ENCODE measurements at regions not wholly inside any gene's neighbourhood (a gene's known extent, or its start where the extent isn't known, plus 50 kb on each side); places are given as distances from the start of the nearest gene placed in this dataset.

GRCh38 chr1:14108356-14109275, 408.6 kb downstream of the PRDM2 start:
- ATAC-seq (ENCODE audit: low read depth in 2 of 2) = no peak
- H3K27ac Mint-ChIP-seq = no peak overlapping the region
- H3K4me3 Mint-ChIP-seq = no peak overlapping the region
- peaks cover 0 to 2% (median 0%) of the 10 kb centered on the region in 7 donors for H3K9me3 Mint-ChIP-seq
- H3K4me1 Mint-ChIP-seq = no peaks in the 10 kb centered on the region
- DNase-seq = no peak
- H3K27me3 Mint-ChIP-seq = peaks cover 26 to 27% (median 26%) of the 10 kb centered on the region in 3 donors
- H3K36me3 Mint-ChIP-seq = no peaks in the 10 kb centered on the region

- H3K4me1 Mint-ChIP-seq = no peaks in the 10 kb centered on the region
- no peak for DNase-seq
- no peak overlapping the region for H3K4me3 Mint-ChIP-seq
- H3K9me3 Mint-ChIP-seq = peaks cover 0 to 2% (median 0%) of the 10 kb centered on the region in 7 donors
- peaks cover 26 to 33% (median 32%) of the 10 kb centered on the region in 3 donors for H3K27me3 Mint-ChIP-seq
- H3K36me3 Mint-ChIP-seq = no peaks in the 10 kb centered on the region
- no peak for ATAC-seq (ENCODE audit: low read depth in 2 of 2)
- no peak overlapping the region for H3K27ac Mint-ChIP-seq
Measured at GRCh38 chr1:14109276-14109635, 409.3 kb downstream of the PRDM2 start.

DNA sequence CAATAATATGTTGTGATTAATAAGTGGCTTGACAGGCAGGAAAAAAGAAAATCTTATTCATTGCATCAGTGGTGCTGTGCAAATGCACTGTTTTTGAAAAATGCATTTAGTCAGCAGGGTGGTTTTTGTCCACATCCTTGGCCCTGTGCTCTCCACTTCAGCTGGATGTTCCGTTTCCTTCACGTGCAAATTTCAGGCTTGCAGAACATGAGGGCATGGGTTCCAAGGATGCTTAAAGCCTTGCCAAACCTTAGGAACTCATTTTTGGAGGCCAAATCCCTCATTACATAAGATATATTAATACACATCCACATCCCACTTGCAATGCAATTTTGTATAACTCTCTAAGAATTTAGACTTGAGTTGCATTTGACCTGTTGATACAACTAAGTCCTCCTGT, 410.1 kb downstream of the PRDM2 start:
- no peak for DNase-seq
- H3K9me3 Mint-ChIP-seq = peaks cover 0 to 2% (median 0%) of the 10 kb centered on the region in 7 donors

GRCh38 chr1:14111121-14111520, 411.1 kb downstream of the PRDM2 start:
- ATAC-seq (ENCODE audit: low read depth in 2 of 2) = no peak
- H3K9me3 Mint-ChIP-seq = peaks cover 0 to 2% (median 0%) of the 10 kb centered on the region in 7 donors
- H3K4me1 Mint-ChIP-seq = no peaks in the 10 kb centered on the region
- H3K27ac Mint-ChIP-seq = no peak overlapping the region
- no peaks in the 10 kb centered on the region for H3K36me3 Mint-ChIP-seq
- no peak overlapping the region for H3K4me3 Mint-ChIP-seq
- DNase-seq = no peak
- H3K27me3 Mint-ChIP-seq = peaks cover 25 to 48% (median 37%) of the 10 kb centered on the region in 3 donors

More for the DNA sequence above, 410.1 kb downstream of the PRDM2 start:
- Mint-ChIP-seq H3K4me3 (no peak overlapping the region), H3K36me3 (no peaks in the 10 kb centered on the region), H3K27me3 (peaks cover 31 to 41% (median 37%) of the 10 kb centered on the region in 3 donors), H3K27ac (no peak overlapping the region), H3K4me1 (no peaks in the 10 kb centered on the region)
- ATAC-seq (ENCODE audit: low read depth in 2 of 2) = no peak

DNA sequence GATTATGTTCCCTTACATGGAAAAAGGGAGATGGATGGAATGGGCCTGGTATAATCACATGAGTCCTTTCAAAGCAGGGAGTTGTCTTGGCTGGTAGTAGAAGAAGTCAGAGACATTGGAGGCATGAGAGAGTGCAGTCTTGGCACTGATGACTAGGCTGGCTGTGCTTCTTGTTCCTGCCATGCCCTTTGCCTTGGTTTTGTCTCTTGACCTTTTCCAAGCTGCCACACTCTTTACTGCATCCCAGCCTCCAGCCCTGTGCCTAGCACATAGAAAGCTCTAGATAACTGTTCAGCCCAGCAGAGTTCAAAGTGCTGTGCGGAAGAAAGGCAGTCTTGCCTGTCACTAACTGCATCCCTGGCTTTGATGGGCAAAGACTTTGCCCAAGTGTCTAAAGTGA, 412.6 kb downstream of the PRDM2 start:
- H3K9me3 Mint-ChIP-seq = peaks cover 0 to 4% (median 0%) of the 10 kb centered on the region in 7 donors
- no peak overlapping the region for H3K4me3 Mint-ChIP-seq
- H3K27me3 Mint-ChIP-seq = peaks cover 20 to 44% (median 35%) of the 10 kb centered on the region in 3 donors
- no peaks in the 10 kb centered on the region for H3K4me1 Mint-ChIP-seq
- no peaks in the 10 kb centered on the region for H3K36me3 Mint-ChIP-seq
- no peak for ATAC-seq (ENCODE audit: low read depth in 2 of 2)
- DNase-seq = no peak
- H3K27ac Mint-ChIP-seq = no peak overlapping the region

DNA sequence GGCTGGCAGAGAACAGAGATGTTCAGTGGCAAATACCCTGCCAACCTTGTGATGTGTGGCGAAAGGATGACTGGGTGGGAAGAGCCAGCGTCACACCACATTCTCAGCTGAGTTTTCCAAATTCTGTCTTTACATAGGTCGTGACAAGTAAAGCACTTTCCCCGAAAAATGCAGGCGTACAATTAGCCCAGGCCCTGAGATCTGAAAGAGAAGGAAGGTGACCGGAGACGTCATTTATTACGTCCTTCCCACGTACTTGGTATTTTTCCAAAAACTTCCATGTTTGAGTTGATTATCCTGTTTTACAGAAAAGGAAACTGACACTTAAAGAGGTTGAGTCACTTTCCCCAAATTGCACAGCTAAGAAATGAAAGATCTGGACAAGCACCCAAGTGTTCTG, 413.3 kb downstream of the PRDM2 start:
- Mint-ChIP-seq H3K9me3 (peaks cover 0 to 4% (median 0%) of the 10 kb centered on the region in 7 donors), H3K36me3 (no peaks in the 10 kb centered on the region), H3K27me3 (peaks cover 16 to 45% (median 28%) of the 10 kb centered on the region in 3 donors), H3K4me3 (no peak overlapping the region), H3K4me1 (no peaks in the 10 kb centered on the region), H3K27ac (no peak overlapping the region)
- DNase-seq (no peak), ATAC-seq (ENCODE audit: low read depth in 2 of 2) (no peak)

- Mint-ChIP-seq H3K4me1 (no peaks in the 10 kb centered on the region), H3K4me3 (peak overlapping the region in 1 of 8 donors; percentile 52), H3K9me3 (peaks cover 0 to 4% (median 0%) of the 10 kb centered on the region in 7 donors), H3K36me3 (no peaks in the 10 kb centered on the region), H3K27me3 (peaks cover 20 to 51% (median 22%) of the 10 kb centered on the region in 3 donors), H3K27ac (no peak overlapping the region)
- ATAC-seq (ENCODE audit: low read depth in 2 of 2) (no peak), DNase-seq (no peak)
Measured at GRCh38 chr1:14113841-14114567, 414.0 kb downstream of the PRDM2 start.

GRCh38 chr1:14115976-14116375, 416.0 kb downstream of the PRDM2 start:
- peaks cover 3 to 19% (median 6%) of the 10 kb centered on the region in 7 donors for H3K9me3 Mint-ChIP-seq
- H3K36me3 Mint-ChIP-seq = peaks cover 0 to 5% of the 10 kb centered on the region in 2 donors
- peaks cover 27 to 58% (median 35%) of the 10 kb centered on the region in 3 donors for H3K27me3 Mint-ChIP-seq

GRCh38 chr1:14117700-14118099, 417.7 kb downstream of the PRDM2 start:
- Mint-ChIP-seq H3K9me3 (peaks cover 3 to 23% (median 6%) of the 10 kb centered on the region in 7 donors), H3K36me3 (peaks cover 0 to 5% of the 10 kb centered on the region in 2 donors), H3K27ac (no peak overlapping the region), H3K27me3 (peaks cover 36 to 59% (median 43%) of the 10 kb centered on the region in 3 donors), H3K4me3 (no peak overlapping the region), H3K4me1 (no peaks in the 10 kb centered on the region)
- DNase-seq (no peak), ATAC-seq (ENCODE audit: low read depth in 2 of 2) (no peak)

More at GRCh38 chr1:14115976-14116375, 416.0 kb downstream of the PRDM2 start:
- H3K4me3 Mint-ChIP-seq = no peak overlapping the region
- H3K27ac Mint-ChIP-seq = no peak overlapping the region
- ATAC-seq (ENCODE audit: low read depth in 2 of 2) (no peak), DNase-seq (no peak)
- H3K4me1 Mint-ChIP-seq = no peaks in the 10 kb centered on the region

DNA sequence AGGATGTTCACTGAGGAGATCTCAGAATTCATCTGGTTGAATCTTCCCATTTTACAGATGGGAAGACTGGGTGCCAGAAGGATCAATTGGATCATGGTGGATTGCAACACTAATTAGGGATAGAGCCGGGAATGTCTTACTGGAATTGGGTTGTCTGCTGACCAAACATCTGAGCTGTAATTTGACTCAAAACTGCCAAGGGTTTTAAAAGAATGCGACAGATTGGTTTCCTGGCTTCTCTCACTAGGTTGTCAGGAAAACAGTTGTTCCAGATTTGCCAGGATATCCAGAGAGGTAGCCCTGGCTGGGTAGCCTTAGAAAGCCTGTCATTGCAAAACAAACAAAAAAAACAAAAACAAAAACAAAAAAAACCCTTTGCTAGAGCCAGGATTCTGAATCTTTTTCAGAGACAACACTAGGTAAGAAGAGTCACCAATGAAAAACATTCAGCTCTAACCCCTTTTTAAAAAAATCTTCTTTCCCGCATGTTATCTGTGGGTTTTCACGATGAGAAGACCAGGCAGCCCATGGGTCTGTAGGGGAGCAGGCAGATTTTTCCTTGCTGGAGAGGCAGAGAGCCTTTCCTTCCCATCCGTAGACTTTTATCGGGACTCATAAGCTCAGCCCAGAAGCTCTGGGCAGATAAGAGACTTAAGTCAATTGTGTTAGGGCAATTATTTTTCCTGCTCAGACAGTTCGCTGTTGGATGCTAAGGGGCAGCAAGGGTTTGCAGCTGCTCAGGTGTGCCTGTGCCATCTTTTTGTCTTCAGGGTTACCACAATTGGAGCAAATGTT, 418.9 kb downstream of the PRDM2 start:
- ATAC-seq (ENCODE audit: low read depth in 2 of 2) = no peak
- Mint-ChIP-seq H3K9me3 (peaks cover 3 to 21% (median 6%) of the 10 kb centered on the region in 7 donors), H3K36me3 (peaks cover 0 to 5% of the 10 kb centered on the region in 2 donors), H3K4me3 (no peak overlapping the region), H3K27ac (no peak overlapping the region), H3K4me1 (no peaks in the 10 kb centered on the region), H3K27me3 (peaks cover 35 to 64% (median 47%) of the 10 kb centered on the region in 3 donors)
- no peak for DNase-seq

GRCh38 chr1:14120895-14121294, 420.9 kb downstream of the PRDM2 start:
- Mint-ChIP-seq H3K9me3 (peaks cover 3 to 21% (median 6%) of the 10 kb centered on the region in 7 donors), H3K4me1 (no peaks in the 10 kb centered on the region), H3K27ac (no peak overlapping the region), H3K4me3 (no peak overlapping the region), H3K36me3 (peaks cover 0 to 5% of the 10 kb centered on the region in 2 donors), H3K27me3 (peaks cover 34 to 62% (median 54%) of the 10 kb centered on the region in 3 donors)
- ATAC-seq (ENCODE audit: low read depth in 2 of 2) (no peak), DNase-seq (no peak)

GRCh38 chr1:14128096-14128495, 428.1 kb downstream of the PRDM2 start:
- Mint-ChIP-seq H3K36me3 (no peaks in the 10 kb centered on the region), H3K9me3 (peaks cover 0 to 3% (median 0%) of the 10 kb centered on the region in 7 donors), H3K27me3 (peaks cover 16 to 40% (median 34%) of the 10 kb centered on the region in 3 donors), H3K4me3 (no peak overlapping the region), H3K4me1 (no peaks in the 10 kb centered on the region), H3K27ac (no peak overlapping the region)
- DNase-seq = no peak
- ATAC-seq (ENCODE audit: low read depth in 2 of 2) = no peak

DNA sequence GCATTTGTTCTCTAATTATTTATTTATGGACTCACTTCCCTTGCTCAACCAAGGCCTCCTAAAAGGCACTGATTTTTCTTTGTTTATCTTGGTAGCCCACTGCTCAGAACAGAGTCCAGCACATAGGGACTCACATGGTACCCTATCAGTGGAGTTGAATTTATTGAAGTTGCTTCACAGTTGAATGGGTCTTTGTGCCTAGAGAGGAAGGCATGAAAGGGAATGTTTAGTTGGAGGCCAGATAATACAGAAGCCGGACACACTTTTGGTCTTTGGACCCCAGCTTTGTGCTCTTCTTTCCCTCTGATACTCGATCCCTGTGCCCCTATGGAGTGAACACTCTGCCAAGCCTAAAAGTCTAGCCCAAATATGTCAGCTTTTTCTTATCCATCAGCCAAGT, 429.0 kb downstream of the PRDM2 start:
- no peak overlapping the region for H3K27ac Mint-ChIP-seq
- no peaks in the 10 kb centered on the region for H3K4me1 Mint-ChIP-seq
- no peak overlapping the region for H3K4me3 Mint-ChIP-seq
- no peak for ATAC-seq (ENCODE audit: low read depth in 2 of 2)
- DNase-seq = no peak
- peaks cover 0 to 3% (median 0%) of the 10 kb centered on the region in 7 donors for H3K9me3 Mint-ChIP-seq
- H3K36me3 Mint-ChIP-seq = no peaks in the 10 kb centered on the region
- peaks cover 11 to 31% (median 29%) of the 10 kb centered on the region in 3 donors for H3K27me3 Mint-ChIP-seq
